ENCODE measurements at regions not wholly inside any gene's neighbourhood (a gene's known extent, or its start where the extent isn't known, plus 50 kb on each side); places are given as distances from the start of the nearest gene placed in this dataset.

GRCh38 chr4:22997358-22998224 is 304.9 kb downstream of the GBA3 start:
- intact Hi-C loops (cut with DNase I; ENCODE audit: low total_unique reads): no loop called here
- Histone ChIP-seq H3K4me3 (no peak overlapping the region), H3K36me3 (no peaks in the 10 kb centered on the region), H3K27me3 (no peaks in the 10 kb centered on the region), H3K27ac (no peak overlapping the region), H3K9me3 (no peaks in the 10 kb centered on the region), H3K4me1 (no peaks in the 10 kb centered on the region)
- no peak for TF ChIP-seq POLR2A (IDR thresholded peaks at IDR 0.05)
- TF ChIP-seq, protein P1, sequence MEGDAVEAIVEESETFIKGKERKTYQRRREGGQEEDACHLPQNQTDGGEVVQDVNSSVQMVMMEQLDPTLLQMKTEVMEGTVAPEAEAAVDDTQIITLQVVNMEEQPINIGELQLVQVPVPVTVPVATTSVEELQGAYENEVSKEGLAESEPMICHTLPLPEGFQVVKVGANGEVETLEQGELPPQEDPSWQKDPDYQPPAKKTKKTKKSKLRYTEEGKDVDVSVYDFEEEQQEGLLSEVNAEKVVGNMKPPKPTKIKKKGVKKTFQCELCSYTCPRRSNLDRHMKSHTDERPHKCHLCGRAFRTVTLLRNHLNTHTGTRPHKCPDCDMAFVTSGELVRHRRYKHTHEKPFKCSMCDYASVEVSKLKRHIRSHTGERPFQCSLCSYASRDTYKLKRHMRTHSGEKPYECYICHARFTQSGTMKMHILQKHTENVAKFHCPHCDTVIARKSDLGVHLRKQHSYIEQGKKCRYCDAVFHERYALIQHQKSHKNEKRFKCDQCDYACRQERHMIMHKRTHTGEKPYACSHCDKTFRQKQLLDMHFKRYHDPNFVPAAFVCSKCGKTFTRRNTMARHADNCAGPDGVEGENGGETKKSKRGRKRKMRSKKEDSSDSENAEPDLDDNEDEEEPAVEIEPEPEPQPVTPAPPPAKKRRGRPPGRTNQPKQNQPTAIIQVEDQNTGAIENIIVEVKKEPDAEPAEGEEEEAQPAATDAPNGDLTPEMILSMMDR (IDR thresholded peaks at IDR 0.05): no peak
- no peak for DNase-seq

- no peak for TF ChIP-seq POLR2A (IDR thresholded peaks at IDR 0.05)
- TF ChIP-seq, protein P1 (IDR thresholded peaks at IDR 0.05): no peak
- H3K36me3 ChIP-seq: no peaks in the 10 kb centered on the region
- H3K4me1 ChIP-seq: no peaks in the 10 kb centered on the region
- H3K27ac ChIP-seq: no peak overlapping the region
- no peaks in the 10 kb centered on the region for H3K9me3 ChIP-seq
- no peak for DNase-seq
- H3K27me3 ChIP-seq: no peaks in the 10 kb centered on the region
- intact Hi-C loops (cut with DNase I; ENCODE audit: low total_unique reads): no loop called here
- no peak overlapping the region for H3K4me3 ChIP-seq
Observed at GRCh38 chr4:22991576-22991975, 298.8 kb downstream of the GBA3 start.

DNA sequence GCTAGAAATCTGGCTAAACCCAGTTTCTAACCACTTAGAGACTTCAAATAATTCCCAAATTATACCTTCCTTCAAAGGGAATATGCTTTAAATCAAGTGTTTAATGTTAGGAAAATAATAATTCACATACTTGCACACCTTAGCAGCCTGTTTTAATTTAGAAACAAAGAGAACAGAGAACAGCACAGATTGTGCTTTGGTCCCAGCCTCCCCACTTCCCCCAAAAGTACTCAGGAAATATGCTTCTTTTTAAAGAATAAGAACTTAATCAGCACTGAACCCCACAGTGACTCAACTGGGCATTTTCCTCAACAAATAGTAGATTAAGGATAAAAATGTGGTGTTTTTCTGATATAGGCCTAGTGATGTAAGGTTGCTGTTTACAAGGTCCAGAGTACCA is 295.8 kb downstream of the GBA3 start:
- H3K9me3 ChIP-seq: no peaks in the 10 kb centered on the region
- intact Hi-C loops (cut with DNase I; ENCODE audit: low total_unique reads): no loop called here
- TF ChIP-seq, protein P1 (IDR thresholded peaks at IDR 0.05): no peak
- no peak for TF ChIP-seq POLR2A (IDR thresholded peaks at IDR 0.05)
- H3K4me1 ChIP-seq: no peaks in the 10 kb centered on the region
- H3K4me3 ChIP-seq: no peak overlapping the region
- no peaks in the 10 kb centered on the region for H3K27me3 ChIP-seq
- no peak overlapping the region for H3K27ac ChIP-seq
- H3K36me3 ChIP-seq: no peaks in the 10 kb centered on the region
- no peak for DNase-seq

DNA sequence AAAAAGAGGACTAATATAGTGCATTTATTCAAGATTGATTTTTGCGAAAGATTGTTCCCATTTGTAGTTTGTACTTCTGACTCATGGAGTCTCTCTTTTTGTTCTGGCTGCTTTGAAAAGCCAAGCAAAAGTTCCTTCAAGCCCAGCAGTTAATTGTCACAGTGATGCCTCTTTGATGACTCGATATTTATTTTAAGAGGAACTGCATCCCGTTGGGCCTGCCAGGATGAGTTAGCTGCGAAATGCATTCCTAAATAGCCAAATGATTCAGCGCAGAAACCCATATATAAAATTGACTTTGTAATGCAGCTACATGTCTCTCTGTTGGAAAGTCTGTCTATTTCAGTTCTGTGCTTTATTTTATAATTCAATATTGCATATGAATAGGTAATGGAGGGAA is 295.1 kb downstream of the GBA3 start:
- no peaks in the 10 kb centered on the region for H3K36me3 ChIP-seq
- H3K9me3 ChIP-seq: no peaks in the 10 kb centered on the region
- no peak for DNase-seq
- no peaks in the 10 kb centered on the region for H3K4me1 ChIP-seq
- no peaks in the 10 kb centered on the region for H3K27me3 ChIP-seq
- intact Hi-C loops (cut with DNase I; ENCODE audit: low total_unique reads): no loop called here
- H3K4me3 ChIP-seq: no peak overlapping the region
- H3K27ac ChIP-seq: no peak overlapping the region
- TF ChIP-seq, protein P1 (IDR thresholded peaks at IDR 0.05): no peak
- no peak for TF ChIP-seq POLR2A (IDR thresholded peaks at IDR 0.05)

DNA sequence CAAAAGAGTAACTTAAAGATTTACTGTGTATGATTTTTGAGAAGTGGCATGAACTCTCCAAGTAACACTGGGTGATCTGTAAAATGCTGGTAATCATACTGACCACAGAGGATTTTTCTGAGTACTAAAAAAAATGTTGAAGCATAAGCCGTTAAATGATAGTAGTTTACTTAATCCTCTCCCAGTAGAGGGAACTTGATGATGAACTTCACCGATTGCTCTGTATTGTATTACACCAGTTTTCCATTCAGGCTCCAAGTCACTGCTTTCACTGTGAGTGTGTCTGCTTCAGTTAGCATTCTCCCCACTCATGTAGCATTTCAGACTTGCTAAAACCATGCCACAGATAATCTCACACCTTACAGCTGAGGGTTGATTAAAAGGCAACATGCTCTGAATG is 294.1 kb downstream of the GBA3 start:
- H3K27ac ChIP-seq: no peak overlapping the region
- H3K4me1 ChIP-seq: no peaks in the 10 kb centered on the region
- intact Hi-C loops (cut with DNase I; ENCODE audit: low total_unique reads): no loop called here
- no peaks in the 10 kb centered on the region for H3K9me3 ChIP-seq
- no peaks in the 10 kb centered on the region for H3K27me3 ChIP-seq
- TF ChIP-seq, protein P1 (IDR thresholded peaks at IDR 0.05): no peak
- TF ChIP-seq POLR2A (IDR thresholded peaks at IDR 0.05): no peak
- H3K36me3 ChIP-seq: no peaks in the 10 kb centered on the region
- H3K4me3 ChIP-seq: no peak overlapping the region
- no peak for DNase-seq

Data from uterus (tissue), 3 donors.